PC-3 (cell line): ENCODE measurements at regions not wholly inside any gene's neighbourhood (a gene's known extent, or its start where the extent isn't known, plus 50 kb on each side); places are given as distances from the start of the nearest gene placed in this dataset.

ENCODE experiments used
- ATAC-seq: fragments of 200-7000 bp; cut with Tn5 transposase; 2 replicates; pipeline ENCODE4 v1.9.1; 2020; ENCODE audit warnings: mild to moderate bottlenecking, moderate library complexity
- BruUV-seq: library from RNA; stranded (reverse); fragments of 400-500 nt; replicated peaks from 2 replicates; lab custom pipeline; 2021; lab: Mats Ljungman, UMichigan
- CTCF ChIA-PET: fragments of 300-600 bp; sonication (Branson Sonifier 250); formaldehyde crosslinking; loops from one replicate; lab custom pipeline; 2022; ENCODE audit warnings: antibody characterized with exemption; lab: Charles Lee
- POLR2A ChIA-PET: fragments of 300-600 bp; sonication (Branson Sonifier 250); formaldehyde crosslinking; loops from one replicate; lab custom pipeline; 2022; ENCODE audit warnings: antibody characterized with exemption; ENCODE audit not compliant: unreplicated experiment; lab: Charles Lee
- DNase-seq: peaks from one replicate; pipeline ENCODE4 v3.0.0-alpha.2; 2015
- H2AFZ ChIP-seq: fragments of 300-600 bp; sonication (generic); 2 replicates; pipeline ENCODE4 v1.6.0; 2016; ENCODE audit warnings: antibody characterized with exemption, low read length
- H3F3A ChIP-seq: fragments of 300-600 bp; sonication (generic); one replicate; pipeline ENCODE4 v1.6.0; 2017; ENCODE audit warnings: antibody characterized with exemption, low read length, control low read depth, mild to moderate bottlenecking; ENCODE audit not compliant: unreplicated experiment
- H3K27ac ChIP-seq: fragments of 300-600 bp; sonication (generic); 2 replicates; pipeline ENCODE4 v1.5.1; 2016; ENCODE audit warnings: mild to moderate bottlenecking, low read length
- H3K27me3 ChIP-seq: fragments of 300-600 bp; sonication (generic); 2 replicates; pipeline ENCODE4 v1.6.1; 2016; ENCODE audit warnings: low read length, mixed read lengths
- H3K36me3 ChIP-seq: fragments of 300-600 bp; sonication (generic); 2 replicates; pipeline ENCODE4 v1.6.1; 2016; ENCODE audit warnings: low read depth, mixed run types, low read length, mixed read lengths
- H3K4me1 ChIP-seq: fragments of 300-600 bp; sonication (generic); 2 replicates; pipeline ENCODE4 v1.5.1; 2016; ENCODE audit warnings: low read length; ENCODE audit not compliant: insufficient read depth
- H3K4me2 ChIP-seq: fragments of 300-600 bp; sonication (generic); 2 replicates; pipeline ENCODE4 v1.6.0; 2016; ENCODE audit warnings: low read length
- H3K4me3 ChIP-seq: fragments of 300-600 bp; sonication (generic); 2 replicates; pipeline ENCODE4 v1.5.1; 2016; ENCODE audit warnings: mild to moderate bottlenecking, low read length, mixed read lengths
- H3K79me2 ChIP-seq: fragments of 300-600 bp; sonication (generic); 2 replicates; pipeline ENCODE4 v1.6.1; 2017; ENCODE audit warnings: low read length, mixed read lengths
- H3K9ac ChIP-seq: fragments of 300-600 bp; sonication (generic); 2 replicates; pipeline ENCODE4 v1.6.0; 2016; ENCODE audit warnings: mild to moderate bottlenecking, low read length
- H3K9me2 ChIP-seq: fragments of 300-600 bp; sonication (generic); replicated peaks from 2 replicates; pipeline ENCODE4 v1.6.1; 2016; ENCODE audit warnings: mixed run types, low read length, mixed read lengths
- H3K9me3 ChIP-seq: fragments of 300-600 bp; sonication (generic); 2 replicates; pipeline ENCODE4 v1.6.1; 2016; ENCODE audit warnings: low read length, mixed read lengths
- H4K20me1 ChIP-seq: fragments of 300-600 bp; sonication (generic); 2 replicates; pipeline ENCODE4 v1.6.1; 2016; ENCODE audit warnings: low read length, mixed read lengths
- EZH2 ChIP-seq: fragments of 300-600 bp; sonication (generic); IDR thresholded peaks from one replicate; pipeline ENCODE4 v1.6.1; 2017; ENCODE audit warnings: antibody characterized with exemption, mild to moderate bottlenecking, low read length; ENCODE audit not compliant: unreplicated experiment
- EZH2phosphoT487 ChIP-seq: fragments of 300-600 bp; sonication (generic); IDR thresholded peaks from 2 replicates; pipeline ENCODE4 v1.6.1; 2018; ENCODE audit warnings: mild to moderate bottlenecking, antibody characterized with exemption, low read length, borderline replicate concordance
- intact Hi-C: fragments of 100-400 bp; cut with micrococcal nuclease; formaldehyde crosslinking; loops from 2 replicates; pipeline ENCODE4 v1.9.0; 2023
- TF ChIP-seq, protein P1 (sequence below): fragments of 300-600 bp; sonication (generic); conservative IDR thresholded peaks from 2 replicates; pipeline ENCODE4 v1.5.1; 2017; ENCODE audit warnings: antibody characterized with exemption, low read depth, mild to moderate bottlenecking, low read length

DNA sequence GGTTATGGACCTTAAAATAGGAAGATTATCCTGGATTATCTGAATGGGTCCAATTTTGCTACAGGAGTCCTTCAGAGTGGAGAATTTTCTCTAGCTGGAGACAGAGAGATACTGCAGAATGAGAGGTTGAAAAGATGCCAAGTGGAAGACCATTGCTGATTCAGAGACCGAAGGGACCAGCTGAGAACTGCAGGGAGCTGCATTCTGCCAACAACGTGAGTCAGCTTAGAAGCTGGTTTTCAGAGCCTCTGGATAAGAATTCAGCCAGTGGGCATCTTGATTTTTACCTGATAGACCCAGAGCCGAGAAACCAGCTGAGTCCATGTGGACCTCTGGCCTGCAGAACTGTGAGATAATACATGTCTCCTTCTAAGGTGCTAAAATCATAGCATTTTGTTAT, 234.0 kb downstream of the NR2F2 start:
- ATAC-seq (no peak), DNase-seq (no peak)
- Histone ChIP-seq H3K36me3 (no peaks in the 10 kb centered on the region), H3K9ac (no peak overlapping the region), H3K27me3 (peaks cover 13% of the 10 kb centered on the region), H3F3A (no peaks in the 10 kb centered on the region), H3K9me2 (no peaks in the 10 kb centered on the region), H3K4me3 (no peak overlapping the region), H3K79me2 (no peaks in the 10 kb centered on the region), H3K9me3 (no peaks in the 10 kb centered on the region), H4K20me1 (no peaks in the 10 kb centered on the region), H3K4me1 (no peaks in the 10 kb centered on the region), H2AFZ (no peak overlapping the region), H3K27ac (no peak overlapping the region), H3K4me2 (no peak overlapping the region)
- no peak for TF ChIP-seq EZH2phosphoT487
- TF ChIP-seq, protein P1, sequence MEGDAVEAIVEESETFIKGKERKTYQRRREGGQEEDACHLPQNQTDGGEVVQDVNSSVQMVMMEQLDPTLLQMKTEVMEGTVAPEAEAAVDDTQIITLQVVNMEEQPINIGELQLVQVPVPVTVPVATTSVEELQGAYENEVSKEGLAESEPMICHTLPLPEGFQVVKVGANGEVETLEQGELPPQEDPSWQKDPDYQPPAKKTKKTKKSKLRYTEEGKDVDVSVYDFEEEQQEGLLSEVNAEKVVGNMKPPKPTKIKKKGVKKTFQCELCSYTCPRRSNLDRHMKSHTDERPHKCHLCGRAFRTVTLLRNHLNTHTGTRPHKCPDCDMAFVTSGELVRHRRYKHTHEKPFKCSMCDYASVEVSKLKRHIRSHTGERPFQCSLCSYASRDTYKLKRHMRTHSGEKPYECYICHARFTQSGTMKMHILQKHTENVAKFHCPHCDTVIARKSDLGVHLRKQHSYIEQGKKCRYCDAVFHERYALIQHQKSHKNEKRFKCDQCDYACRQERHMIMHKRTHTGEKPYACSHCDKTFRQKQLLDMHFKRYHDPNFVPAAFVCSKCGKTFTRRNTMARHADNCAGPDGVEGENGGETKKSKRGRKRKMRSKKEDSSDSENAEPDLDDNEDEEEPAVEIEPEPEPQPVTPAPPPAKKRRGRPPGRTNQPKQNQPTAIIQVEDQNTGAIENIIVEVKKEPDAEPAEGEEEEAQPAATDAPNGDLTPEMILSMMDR = no peak
- TF ChIP-seq EZH2 = no peak
- intact Hi-C loops = no loop called here
- ChIA-PET CTCF (no interaction called here), POLR2A (no interaction called here)
- no TSS peak for BruUV-seq

DNA sequence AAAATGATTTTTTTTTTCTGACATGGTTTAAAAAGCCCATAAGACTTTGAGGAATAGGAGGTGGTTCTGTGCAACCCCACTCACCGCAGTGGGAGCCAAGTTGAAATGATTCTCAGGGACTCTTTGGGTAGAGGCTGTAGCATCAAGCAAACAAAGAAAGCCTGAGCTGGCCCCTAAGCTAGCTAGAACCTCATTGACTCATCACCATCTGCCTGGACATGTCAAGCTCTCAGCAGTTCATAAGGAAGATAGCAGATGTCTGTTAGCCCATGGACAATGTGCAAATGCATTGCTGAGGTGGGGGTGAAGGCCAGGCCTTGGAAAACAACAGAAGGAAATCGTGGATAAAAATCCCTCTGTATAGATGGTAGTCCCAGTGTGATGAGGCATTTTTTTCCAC, 234.8 kb downstream of the NR2F2 start:
- CTCF ChIA-PET = no interaction called here
- no peak overlapping the region for H3K27ac ChIP-seq
- no peak for DNase-seq
- H3K36me3 ChIP-seq = no peaks in the 10 kb centered on the region
- H4K20me1 ChIP-seq = no peaks in the 10 kb centered on the region
- no peak overlapping the region for H2AFZ ChIP-seq
- BruUV-seq = no TSS peak
- no peak overlapping the region for H3K4me2 ChIP-seq
- no peaks in the 10 kb centered on the region for H3F3A ChIP-seq
- no peak overlapping the region for H3K9ac ChIP-seq
- intact Hi-C loops = no loop called here
- H3K4me3 ChIP-seq = no peak overlapping the region
- TF ChIP-seq, protein P1 = no peak
- TF ChIP-seq EZH2 (no peak), EZH2phosphoT487 (no peak)
- no peaks in the 10 kb centered on the region for H3K79me2 ChIP-seq
- peaks cover 15% of the 10 kb centered on the region for H3K27me3 ChIP-seq
- no peak for ATAC-seq
- H3K4me1 ChIP-seq = no peaks in the 10 kb centered on the region
- no peaks in the 10 kb centered on the region for H3K9me2 ChIP-seq
- POLR2A ChIA-PET = no interaction called here
- no peaks in the 10 kb centered on the region for H3K9me3 ChIP-seq

GRCh38 chr15:96574782-96575181, 244.3 kb downstream of the NR2F2 start:
- no peak overlapping the region for H2AFZ ChIP-seq
- no TSS peak for BruUV-seq
- ATAC-seq = no peak
- intact Hi-C loops = no loop called here
- no peaks in the 10 kb centered on the region for H3K9me3 ChIP-seq
- H3K4me3 ChIP-seq = no peak overlapping the region
- H3K9ac ChIP-seq = no peak overlapping the region
- no peaks in the 10 kb centered on the region for H3F3A ChIP-seq
- H3K27ac ChIP-seq = no peak overlapping the region
- POLR2A ChIA-PET = interaction anchor here (0.6 kb wide), 1 partner anchor 1161 kb away, joined by 3 read pairs; no protein-coding TSS in a partner anchor
- no peaks in the 10 kb centered on the region for H3K79me2 ChIP-seq
- TF ChIP-seq, protein P1 = no peak
- TF ChIP-seq EZH2 = no peak
- no peak for DNase-seq
- H3K9me2 ChIP-seq = no peaks in the 10 kb centered on the region
- H3K36me3 ChIP-seq = no peaks in the 10 kb centered on the region
- H3K27me3 ChIP-seq = peaks cover 41% of the 10 kb centered on the region
- H3K4me1 ChIP-seq = no peaks in the 10 kb centered on the region
- CTCF ChIA-PET = no interaction called here
- no peaks in the 10 kb centered on the region for H4K20me1 ChIP-seq
- no peak overlapping the region for H3K4me2 ChIP-seq
